NB4 (cell line): ENCODE measurements at regions not wholly inside any gene's neighbourhood (a gene's known extent, or its start where the extent isn't known, plus 50 kb on each side); places are given as distances from the start of the nearest gene placed in this dataset.

Source experiments
- CTCF ChIP-seq: IDR thresholded peaks from one replicate; pipeline ENCODE4 v1.5.1; 2012; ENCODE audit warnings: low read depth, low read length
- MAX ChIP-seq: IDR thresholded peaks from 2 replicates; pipeline ENCODE4 v1.6.1; 2011; ENCODE audit warnings: low read depth, low read length
- MYC ChIP-seq: IDR thresholded peaks from 2 replicates; pipeline ENCODE4 v1.6.1; 2011; ENCODE audit warnings: low read depth, low read length
- POLR2A ChIP-seq: IDR thresholded peaks from 2 replicates; pipeline ENCODE4 v1.6.1; 2011; ENCODE audit warnings: mild to moderate bottlenecking; ENCODE audit not compliant: insufficient read length; ENCODE audit errors: extremely low read depth

GRCh38 chr2:21231985-21232384, 108.2 kb downstream of the TDRD15 start:
- no peak for TF ChIP-seq CTCF
- TF ChIP-seq POLR2A: no peak
- no peak for TF ChIP-seq MAX
- TF ChIP-seq MYC: no peak
